ENCODE measurements at regions not wholly inside any gene's neighbourhood (a gene's known extent, or its start where the extent isn't known, plus 50 kb on each side); places are given as distances from the start of the nearest gene placed in this dataset.

DNA sequence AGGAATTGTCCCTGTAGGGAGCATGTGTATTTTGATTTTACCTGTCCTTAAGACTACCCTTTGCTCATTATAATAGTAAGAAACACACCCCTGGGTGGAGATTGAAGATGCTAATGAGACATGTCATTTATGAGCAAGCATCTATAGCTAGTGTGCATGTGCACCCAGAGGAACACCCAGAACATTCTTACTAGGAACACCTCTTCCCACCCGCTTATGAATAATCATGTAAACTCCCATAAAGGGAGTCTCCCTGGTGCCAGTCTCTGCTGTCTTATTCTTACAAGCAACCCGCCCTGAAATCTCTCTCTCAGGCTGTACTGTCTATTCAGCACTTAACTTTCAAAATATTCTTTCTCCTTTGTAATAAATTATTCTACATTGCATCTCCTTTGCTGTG, 1227.3 kb downstream of the ROBO1 start:
- H3K9me3 ChIP-seq, result no peaks in the 10 kb centered on the region
- WGBS, 2 donors, result 80 to 86% methylated on average over 2 of the region's 2 CpGs
- H3K4me1 ChIP-seq, result no peaks in the 10 kb centered on the region
- intact Hi-C loops (cut with DNase I), result no loop called here
- no peaks in the 10 kb centered on the region for H3K27me3 ChIP-seq
- H3K36me3 ChIP-seq, result no peaks in the 10 kb centered on the region
- no peak for TF ChIP-seq POLR2A (IDR thresholded peaks at IDR 0.05)
- TF ChIP-seq, protein P1, sequence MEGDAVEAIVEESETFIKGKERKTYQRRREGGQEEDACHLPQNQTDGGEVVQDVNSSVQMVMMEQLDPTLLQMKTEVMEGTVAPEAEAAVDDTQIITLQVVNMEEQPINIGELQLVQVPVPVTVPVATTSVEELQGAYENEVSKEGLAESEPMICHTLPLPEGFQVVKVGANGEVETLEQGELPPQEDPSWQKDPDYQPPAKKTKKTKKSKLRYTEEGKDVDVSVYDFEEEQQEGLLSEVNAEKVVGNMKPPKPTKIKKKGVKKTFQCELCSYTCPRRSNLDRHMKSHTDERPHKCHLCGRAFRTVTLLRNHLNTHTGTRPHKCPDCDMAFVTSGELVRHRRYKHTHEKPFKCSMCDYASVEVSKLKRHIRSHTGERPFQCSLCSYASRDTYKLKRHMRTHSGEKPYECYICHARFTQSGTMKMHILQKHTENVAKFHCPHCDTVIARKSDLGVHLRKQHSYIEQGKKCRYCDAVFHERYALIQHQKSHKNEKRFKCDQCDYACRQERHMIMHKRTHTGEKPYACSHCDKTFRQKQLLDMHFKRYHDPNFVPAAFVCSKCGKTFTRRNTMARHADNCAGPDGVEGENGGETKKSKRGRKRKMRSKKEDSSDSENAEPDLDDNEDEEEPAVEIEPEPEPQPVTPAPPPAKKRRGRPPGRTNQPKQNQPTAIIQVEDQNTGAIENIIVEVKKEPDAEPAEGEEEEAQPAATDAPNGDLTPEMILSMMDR (IDR thresholded peaks at IDR 0.05), result no peak
- no peak for DNase-seq
- no peak overlapping the region for H3K4me3 ChIP-seq
- H3K27ac ChIP-seq, result no peak overlapping the region

DNA sequence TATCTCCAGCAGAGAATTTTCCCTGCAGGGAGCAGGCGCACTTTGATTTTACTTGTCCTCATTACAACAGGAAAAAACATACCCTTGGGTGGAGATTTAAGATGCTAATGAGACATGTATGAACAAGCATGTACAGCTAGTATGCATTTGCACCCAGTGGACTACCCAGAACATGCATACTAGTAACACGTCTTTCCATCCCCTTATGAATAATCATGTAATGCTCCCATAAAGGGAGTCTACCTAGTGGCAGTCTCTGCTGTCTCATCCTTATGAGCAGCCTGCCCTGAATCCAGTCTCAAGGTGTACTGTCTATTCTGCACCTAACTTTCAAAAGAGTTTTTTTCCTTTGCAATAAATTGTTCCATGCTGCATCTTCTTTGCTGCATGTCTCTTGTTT, 1222.0 kb downstream of the ROBO1 start:
- Histone ChIP-seq H3K27ac (no peak overlapping the region), H3K4me3 (no peak overlapping the region), H3K9me3 (no peaks in the 10 kb centered on the region), H3K4me1 (no peaks in the 10 kb centered on the region), H3K27me3 (no peaks in the 10 kb centered on the region), H3K36me3 (no peaks in the 10 kb centered on the region)
- DNase-seq, result no peak
- intact Hi-C loops (cut with DNase I), result no loop called here
- 92 to 93% methylated on average over 2 of the region's 2 CpGs for WGBS, 2 donors
- no peak for TF ChIP-seq POLR2A (IDR thresholded peaks at IDR 0.05)
- TF ChIP-seq, protein P1 (IDR thresholded peaks at IDR 0.05), result no peak

Small RNA genes in the stretch of these regions (small RNA-seq; reads per million reads assigned to genes)
- gene RN7SKP61, result 0 to 0.07 (median 0) reads per million in 4 donors
- gene RN7SL647P, result 0 reads per million in 4 donors
- gene RNU6-217P, result 0 reads per million in 4 donors

Measured in esophagus squamous epithelium (tissue), 5 donors.